Skeletal muscle satellite cell (primary cell): ENCODE measurements at regions not wholly inside any gene's neighbourhood (a gene's known extent, or its start where the extent isn't known, plus 50 kb on each side); places are given as distances from the start of the nearest gene placed in this dataset.

Experiments used
- H3K27me3 ChIP-seq: 2 replicates; pipeline ENCODE4 v1.7.0; 2013; ENCODE audit warnings: low read length; ENCODE audit not compliant: control insufficient read depth, insufficient read depth
- H3K36me3 ChIP-seq: 2 replicates; pipeline ENCODE4 v1.7.0; 2013; ENCODE audit warnings: mild to moderate bottlenecking, control low read depth, low read length; ENCODE audit not compliant: insufficient read depth
- H3K4me1 ChIP-seq: 2 replicates; pipeline ENCODE4 v1.7.0; 2013; ENCODE audit warnings: low read length; ENCODE audit not compliant: control insufficient read depth, insufficient read depth
- H3K4me2 ChIP-seq: 2 replicates; pipeline ENCODE4 v1.7.0; 2013; ENCODE audit warnings: mild to moderate bottlenecking, low read length
- H3K4me3 ChIP-seq: 2 replicates; pipeline ENCODE4 v1.7.0; 2013; ENCODE audit warnings: low read length
- H3K9ac ChIP-seq: 2 replicates; pipeline ENCODE4 v1.7.0; 2013; ENCODE audit warnings: mild to moderate bottlenecking, low read depth, low read length, moderate library complexity
- H3K9me3 ChIP-seq: replicated peaks from 2 replicates; pipeline ENCODE4 v1.7.0; 2013; ENCODE audit warnings: mild to moderate bottlenecking, control low read depth, low read length

DNA sequence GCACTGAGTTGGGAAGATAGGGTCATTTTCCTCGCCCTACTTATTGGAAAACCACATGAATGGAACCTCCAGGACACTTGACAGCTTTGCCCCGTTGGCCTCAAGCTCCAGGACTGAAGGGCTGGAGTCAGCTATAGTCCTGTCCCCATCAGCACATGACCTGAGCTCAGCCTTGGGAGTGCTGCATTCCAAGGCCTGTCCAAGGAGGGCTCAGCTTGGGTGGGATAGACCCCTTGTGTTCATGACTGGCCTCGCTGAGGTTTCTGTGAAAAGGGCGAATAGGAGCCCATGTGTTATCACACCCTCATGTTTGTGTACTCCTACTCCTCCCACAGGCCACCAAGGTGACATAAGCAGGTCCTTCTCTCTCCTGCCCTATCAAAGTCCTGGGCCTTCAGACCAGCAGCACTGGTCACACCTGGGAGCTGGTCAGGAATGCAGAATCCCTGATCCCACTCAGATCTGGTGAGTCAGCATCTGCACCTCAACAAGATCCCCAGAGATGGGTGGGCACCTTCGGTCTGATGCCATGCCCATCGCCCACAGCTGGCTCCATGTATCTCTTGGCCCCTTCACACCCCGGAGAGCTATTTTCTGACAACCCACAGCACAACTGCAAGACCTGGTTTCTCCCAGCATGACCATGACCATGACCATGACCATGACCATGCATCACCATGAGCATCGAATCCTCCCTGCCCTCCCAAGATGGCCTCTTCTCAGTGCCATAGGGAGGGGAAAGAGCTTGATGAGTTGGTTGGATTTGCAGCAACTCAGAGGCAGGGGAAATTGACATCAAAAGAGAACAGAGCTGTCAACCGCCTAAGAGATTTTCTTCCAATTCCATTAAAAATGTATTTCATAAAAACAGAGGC is 83.0 kb upstream of the RAB6C start:
- H3K27me3 ChIP-seq = no peaks in the 10 kb centered on the region
- no peaks in the 10 kb centered on the region for H3K36me3 ChIP-seq
- H3K4me2 ChIP-seq = no peak overlapping the region
- H3K4me3 ChIP-seq = no peak overlapping the region
- H3K4me1 ChIP-seq = no peaks in the 10 kb centered on the region
- no peak overlapping the region for H3K9ac ChIP-seq
- H3K9me3 ChIP-seq = no peaks in the 10 kb centered on the region

DNA sequence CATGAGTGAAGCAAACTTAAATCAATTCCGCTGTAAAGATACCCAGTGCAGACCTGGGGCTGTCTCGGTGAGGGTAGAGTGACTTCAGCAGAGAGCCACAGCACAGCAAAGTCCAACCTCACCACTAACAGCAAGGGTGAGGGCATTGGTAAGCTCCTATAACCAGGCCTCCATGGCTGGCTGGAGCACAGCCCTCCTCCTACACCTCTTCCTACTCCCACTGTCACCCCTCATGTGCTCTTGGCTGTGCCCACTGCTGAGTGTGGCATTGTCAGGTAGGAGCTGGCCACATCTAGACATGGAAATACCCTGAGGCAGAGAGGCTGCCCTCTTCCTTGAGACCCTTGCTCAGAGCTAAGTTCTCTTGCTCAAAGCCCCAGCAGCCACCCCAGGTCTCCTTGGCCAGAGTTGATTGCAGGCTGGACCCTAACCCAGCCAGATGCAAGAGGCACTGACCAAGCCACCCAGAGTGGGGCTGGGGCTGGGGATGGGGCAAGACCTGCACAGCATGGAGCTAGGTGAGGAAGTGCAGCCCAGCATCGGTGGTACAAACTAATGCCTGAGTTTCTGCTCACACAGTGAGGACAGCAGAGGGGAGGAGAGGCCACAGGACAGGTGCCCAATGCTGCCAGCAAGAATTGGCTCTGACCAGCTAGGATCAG is 77.6 kb upstream of the RAB6C start:
- Histone ChIP-seq H3K9ac (no peak overlapping the region), H3K27me3 (no peaks in the 10 kb centered on the region), H3K36me3 (no peaks in the 10 kb centered on the region), H3K4me1 (no peaks in the 10 kb centered on the region), H3K4me2 (no peak overlapping the region), H3K9me3 (no peaks in the 10 kb centered on the region), H3K4me3 (no peak overlapping the region)

DNA sequence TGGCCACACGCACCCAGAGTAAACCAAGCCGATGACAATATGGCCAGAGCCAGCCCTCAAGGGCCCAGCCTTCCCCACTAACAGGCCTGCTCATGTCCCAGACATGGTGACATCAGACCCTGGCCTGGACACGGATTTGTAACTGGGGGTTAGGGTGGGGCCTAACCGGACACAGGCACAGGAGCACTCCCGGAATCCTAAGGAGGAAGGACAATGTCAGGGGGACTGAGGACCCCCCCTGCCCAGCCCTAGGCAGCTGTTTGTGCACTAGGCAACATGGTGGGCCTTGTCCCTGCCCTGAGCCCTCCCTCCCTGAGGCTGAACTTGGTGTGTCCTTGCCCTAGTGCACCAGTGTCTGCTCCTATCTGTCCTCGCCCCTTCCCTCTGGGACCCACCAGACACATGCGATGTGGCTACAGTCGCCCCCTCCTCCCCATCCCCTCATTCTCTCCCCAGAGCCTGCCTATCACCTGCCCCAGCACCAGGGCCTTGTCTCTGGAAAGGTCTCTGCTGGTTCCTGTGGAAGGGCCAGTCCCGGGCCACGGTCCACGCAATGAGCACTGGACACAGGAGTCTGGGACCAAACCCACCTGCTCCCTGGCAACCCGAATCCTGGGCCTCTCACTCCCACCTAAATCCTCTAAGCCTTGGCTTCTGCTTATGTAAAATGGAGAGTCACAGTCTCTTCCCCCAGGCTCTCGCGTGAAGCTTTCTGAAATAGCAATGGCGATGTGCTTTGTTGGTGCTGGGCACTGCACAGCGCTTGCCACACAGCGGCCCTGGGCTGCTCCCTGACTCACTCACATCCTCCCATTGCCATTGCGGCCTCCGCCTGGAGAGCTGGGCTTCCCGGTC is 76.5 kb upstream of the RAB6C start:
- Histone ChIP-seq H3K4me1 (no peaks in the 10 kb centered on the region), H3K4me3 (no peak overlapping the region), H3K36me3 (no peaks in the 10 kb centered on the region), H3K9me3 (no peaks in the 10 kb centered on the region), H3K4me2 (no peak overlapping the region), H3K27me3 (no peaks in the 10 kb centered on the region), H3K9ac (no peak overlapping the region)

DNA sequence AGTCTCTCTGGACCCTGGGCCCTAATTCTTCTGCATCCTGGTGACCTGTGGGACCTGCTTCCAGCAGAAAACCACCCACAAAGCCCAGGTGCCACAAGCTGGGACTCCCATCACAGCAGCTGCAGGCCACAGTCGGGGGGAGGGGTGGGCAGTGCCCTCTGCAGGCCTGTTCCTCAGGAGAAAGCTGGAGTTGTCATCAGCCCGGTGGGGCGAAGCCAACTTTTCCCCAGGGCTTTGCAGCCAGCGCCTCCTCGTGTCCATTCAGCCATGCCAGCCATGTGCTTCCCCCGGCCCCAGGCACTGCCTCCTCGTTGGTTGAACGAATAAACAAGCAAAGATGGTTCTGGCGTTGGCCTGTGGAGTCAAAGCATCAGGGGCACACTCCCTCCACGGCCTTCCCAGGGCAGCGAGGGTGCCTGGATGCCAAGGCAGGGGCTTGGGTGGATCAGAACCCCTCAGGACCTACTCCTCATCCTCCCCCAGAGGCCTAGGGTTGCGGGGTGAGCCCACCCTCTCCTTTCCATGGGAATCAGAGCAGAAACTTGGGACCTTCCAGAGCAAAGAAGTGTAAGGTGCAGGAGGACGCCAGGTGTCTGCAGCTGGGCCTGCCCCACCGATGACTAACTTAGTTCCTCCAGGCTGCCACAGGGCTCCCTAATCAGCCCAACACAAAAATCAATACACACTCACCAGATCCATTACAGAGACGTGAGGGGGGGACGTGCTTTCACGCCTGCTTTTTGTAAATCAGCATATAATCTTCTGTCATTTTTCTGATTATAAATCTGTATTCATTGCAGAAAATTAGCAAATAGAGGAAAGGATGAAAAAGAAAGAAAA is 75.7 kb upstream of the RAB6C start:
- no peak overlapping the region for H3K4me3 ChIP-seq
- no peaks in the 10 kb centered on the region for H3K36me3 ChIP-seq
- H3K27me3 ChIP-seq = no peaks in the 10 kb centered on the region
- H3K9me3 ChIP-seq = no peaks in the 10 kb centered on the region
- H3K9ac ChIP-seq = no peak overlapping the region
- H3K4me2 ChIP-seq = no peak overlapping the region
- no peaks in the 10 kb centered on the region for H3K4me1 ChIP-seq

DNA sequence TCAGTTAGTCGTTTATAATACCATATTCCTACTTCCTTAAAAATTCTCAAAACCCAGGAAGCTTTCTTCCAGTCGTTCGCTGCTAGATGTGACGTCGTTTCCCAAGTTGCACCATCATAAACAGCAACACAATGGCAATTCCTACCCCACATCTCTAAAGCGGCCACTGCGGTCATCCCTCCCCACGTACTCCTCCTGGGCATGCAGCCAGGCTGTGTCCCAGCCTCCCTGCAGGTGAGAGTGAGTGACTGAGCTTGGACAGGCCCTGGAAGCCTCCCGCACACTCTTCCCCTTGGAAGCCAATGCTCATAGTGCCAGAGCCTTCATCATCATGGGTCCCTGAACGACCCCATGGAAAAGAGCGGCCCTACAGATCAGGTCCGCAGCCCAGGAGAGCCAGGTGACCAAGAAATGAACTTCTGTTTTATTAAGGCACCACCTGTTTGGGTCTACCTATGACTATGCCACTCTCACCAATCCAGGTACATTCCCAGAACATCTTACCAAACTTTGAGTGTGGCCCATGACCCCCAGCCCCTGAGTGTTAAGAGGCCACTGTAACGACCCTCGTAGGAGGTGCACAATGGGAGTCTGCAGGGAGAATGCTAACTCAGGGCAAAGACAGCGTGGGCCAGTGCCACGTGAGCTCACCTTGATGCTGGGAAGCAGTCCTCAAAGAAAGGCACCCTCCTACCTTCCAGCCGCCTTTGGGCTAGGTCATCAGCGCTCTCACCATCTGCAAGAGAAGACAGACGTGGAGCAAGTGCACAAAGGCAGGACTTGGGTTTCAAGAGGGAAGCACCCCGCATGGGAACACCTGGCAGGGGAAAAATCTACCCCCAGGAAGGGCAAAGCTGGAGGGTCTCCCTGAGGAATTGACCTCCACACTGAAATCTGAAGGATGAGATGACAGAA is 74.7 kb upstream of the RAB6C start:
- Histone ChIP-seq H3K4me1 (no peaks in the 10 kb centered on the region), H3K36me3 (no peaks in the 10 kb centered on the region), H3K9ac (no peak overlapping the region), H3K4me2 (no peak overlapping the region), H3K27me3 (no peaks in the 10 kb centered on the region), H3K4me3 (no peak overlapping the region), H3K9me3 (no peaks in the 10 kb centered on the region)

DNA sequence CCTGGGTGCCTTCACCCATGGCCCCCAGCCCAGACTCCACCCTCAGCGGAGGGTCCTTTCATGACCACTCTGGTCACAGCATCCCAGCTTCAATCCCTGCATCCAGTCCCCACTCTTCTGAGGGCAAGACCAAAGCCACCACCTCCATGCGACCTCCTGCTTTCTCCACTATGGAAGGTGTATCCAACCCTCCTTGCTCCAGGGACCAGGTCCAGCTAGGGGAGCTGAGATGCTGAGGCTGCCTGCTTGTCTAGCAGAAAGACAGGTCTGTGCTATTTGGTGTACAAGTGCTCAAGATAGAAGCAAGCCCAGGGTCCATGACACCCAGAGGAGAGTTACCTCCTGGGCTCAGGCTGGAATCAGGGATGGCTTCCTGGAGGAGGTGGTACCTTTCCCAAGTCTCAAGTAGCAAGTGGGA is 73.8 kb upstream of the RAB6C start:
- Histone ChIP-seq H3K9me3 (peaks cover 4% of the 10 kb centered on the region), H3K4me2 (no peak overlapping the region), H3K4me3 (no peak overlapping the region), H3K36me3 (no peaks in the 10 kb centered on the region), H3K27me3 (no peaks in the 10 kb centered on the region), H3K4me1 (no peaks in the 10 kb centered on the region), H3K9ac (no peak overlapping the region)

DNA sequence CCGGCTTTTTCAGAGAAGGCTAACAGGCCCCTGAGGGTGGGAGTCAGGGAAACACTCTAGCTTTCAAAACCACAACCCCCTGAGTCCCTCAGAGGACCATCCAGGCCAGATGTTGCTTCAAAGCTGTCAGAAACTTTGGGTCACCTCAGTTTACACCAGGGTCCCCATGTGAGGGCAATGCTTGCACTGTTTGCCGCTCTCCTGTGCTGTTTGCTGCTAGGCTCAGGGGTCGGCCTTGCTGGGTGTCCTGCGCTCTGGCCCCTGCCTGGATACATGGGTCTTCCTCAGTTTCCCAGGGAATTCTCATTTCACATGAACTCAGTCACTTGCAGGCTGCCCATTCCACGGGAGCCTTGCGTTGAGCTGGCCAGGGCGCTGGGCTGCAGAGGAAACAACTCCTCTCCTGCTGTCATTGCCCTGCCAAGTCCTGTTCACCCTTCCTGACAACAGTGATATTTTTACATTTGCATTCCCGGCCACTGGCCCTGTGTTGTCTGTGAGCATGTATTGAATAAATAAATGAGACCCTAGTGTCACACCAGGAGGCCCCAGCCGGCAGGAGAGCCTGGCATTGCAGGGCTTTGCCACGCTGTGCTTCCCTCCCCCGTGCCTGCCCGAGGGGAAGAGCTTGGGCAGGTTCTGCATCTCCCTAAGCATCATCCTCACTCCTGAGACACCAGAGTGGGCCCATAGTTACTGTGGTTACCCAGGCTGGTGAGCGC is 73.2 kb upstream of the RAB6C start:
- no peaks in the 10 kb centered on the region for H3K27me3 ChIP-seq
- no peak overlapping the region for H3K4me3 ChIP-seq
- H3K36me3 ChIP-seq = no peaks in the 10 kb centered on the region
- no peaks in the 10 kb centered on the region for H3K4me1 ChIP-seq
- H3K9me3 ChIP-seq = peaks cover 6% of the 10 kb centered on the region
- no peak overlapping the region for H3K9ac ChIP-seq
- H3K4me2 ChIP-seq = no peak overlapping the region

DNA sequence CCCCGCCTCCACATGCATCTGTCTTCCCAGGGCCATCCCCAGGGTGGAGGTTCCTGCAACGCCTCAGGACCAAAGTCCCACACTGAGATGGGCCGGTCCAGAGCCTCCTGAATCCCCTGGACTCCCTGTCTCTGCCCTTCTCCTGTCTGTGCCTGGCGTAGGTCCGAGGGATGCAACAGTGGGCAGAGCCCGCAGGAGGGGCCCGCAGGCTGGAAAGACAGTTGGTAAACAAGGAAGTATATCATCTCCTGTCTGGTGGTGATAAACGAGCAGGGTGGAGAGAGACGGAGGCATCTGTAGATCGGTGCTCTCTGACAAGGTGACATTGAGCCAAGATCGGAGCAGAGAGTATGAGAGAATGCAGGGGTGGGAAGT is 72.6 kb upstream of the RAB6C start:
- Histone ChIP-seq H3K4me2 (no peak overlapping the region), H3K4me3 (no peak overlapping the region), H3K36me3 (no peaks in the 10 kb centered on the region), H3K27me3 (no peaks in the 10 kb centered on the region), H3K9ac (no peak overlapping the region), H3K9me3 (peaks cover 6% of the 10 kb centered on the region), H3K4me1 (no peaks in the 10 kb centered on the region)

DNA sequence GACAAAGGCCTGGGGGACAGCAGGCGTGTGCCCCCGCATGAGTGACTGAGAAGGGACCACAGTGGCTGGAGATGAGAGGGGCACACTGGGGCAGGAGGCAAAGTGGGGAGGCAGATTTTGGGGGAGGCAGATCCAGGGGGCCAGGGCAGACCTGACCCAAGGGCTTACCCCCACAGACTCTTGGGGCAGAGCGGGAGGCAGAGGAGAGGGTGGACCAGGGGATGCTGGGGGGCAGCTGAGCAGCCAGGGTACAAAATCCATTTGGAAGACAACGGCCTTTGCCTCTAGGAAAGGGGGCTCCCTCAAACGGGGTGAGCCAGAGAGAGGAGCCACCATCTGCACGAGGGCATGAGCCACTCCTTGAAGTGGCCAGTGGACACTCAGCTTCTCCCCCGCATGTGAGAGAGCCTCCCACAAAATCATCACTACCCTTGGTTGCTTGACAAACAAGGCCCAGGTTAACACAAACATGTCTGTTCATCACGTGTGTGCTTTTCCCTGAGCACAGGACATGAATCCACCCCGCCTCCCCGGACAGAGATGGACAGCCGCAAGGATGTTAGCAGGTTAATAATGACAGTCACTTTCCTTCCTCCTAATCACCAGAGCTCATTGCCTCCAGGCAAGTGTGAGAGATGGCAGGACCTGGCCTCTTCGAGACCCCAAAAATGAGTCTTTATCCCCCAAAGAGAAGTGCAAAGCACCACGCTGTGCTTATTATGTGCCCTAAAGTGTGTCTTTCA is 72.0 kb upstream of the RAB6C start:
- no peak overlapping the region for H3K4me3 ChIP-seq
- peaks cover 6% of the 10 kb centered on the region for H3K9me3 ChIP-seq
- no peaks in the 10 kb centered on the region for H3K27me3 ChIP-seq
- H3K36me3 ChIP-seq = no peaks in the 10 kb centered on the region
- H3K9ac ChIP-seq = no peak overlapping the region
- no peak overlapping the region for H3K4me2 ChIP-seq
- H3K4me1 ChIP-seq = no peaks in the 10 kb centered on the region
